ENCODE measurements at regions not wholly inside any gene's neighbourhood (a gene's known extent, or its start where the extent isn't known, plus 50 kb on each side); places are given as distances from the start of the nearest gene placed in this dataset.

GRCh38 chr20:22791877-22792525 is 207.6 kb upstream of the FOXA2 start:
- no peak for DNase-seq (ENCODE audit: low read depth)

- no peak for DNase-seq (ENCODE audit: low read depth)
These were observed 209.8 kb upstream of the FOXA2 start for GRCh38 chr20:22794200-22794599.

- no peak for DNase-seq (ENCODE audit: low read depth)
These were observed 211.1 kb upstream of the FOXA2 start for GRCh38 chr20:22795433-22795832.

GRCh38 chr20:22795871-22796270 is 211.5 kb upstream of the FOXA2 start:
- no peak for DNase-seq (ENCODE audit: low read depth)

- no peak for DNase-seq (ENCODE audit: low read depth)
These were observed 212.2 kb upstream of the FOXA2 start for GRCh38 chr20:22796469-22797077.

- no peak for DNase-seq (ENCODE audit: low read depth)
These were observed 212.7 kb upstream of the FOXA2 start for GRCh38 chr20:22797103-22797502.

- no peak for DNase-seq (ENCODE audit: low read depth)
These were observed 215.3 kb upstream of the FOXA2 start for GRCh38 chr20:22799687-22800086.

GRCh38 chr20:22800129-22800528 is 215.8 kb upstream of the FOXA2 start:
- DNase-seq (ENCODE audit: low read depth), result no peak

GRCh38 chr20:22801528-22801927 is 217.2 kb upstream of the FOXA2 start:
- no peak for DNase-seq (ENCODE audit: low read depth)

GRCh38 chr20:22802296-22802695 is 217.9 kb upstream of the FOXA2 start:
- DNase-seq (ENCODE audit: low read depth), result no peak

GRCh38 chr20:22805219-22805618 is 220.8 kb upstream of the FOXA2 start:
- no peak for DNase-seq (ENCODE audit: low read depth)

GRCh38 chr20:22805996-22806395 is 221.6 kb upstream of the FOXA2 start:
- DNase-seq (ENCODE audit: low read depth), result no peak

- no peak for DNase-seq (ENCODE audit: low read depth)
These were observed 222.7 kb upstream of the FOXA2 start for GRCh38 chr20:22807045-22807444.

GRCh38 chr20:22807646-22808244 is 223.4 kb upstream of the FOXA2 start:
- DNase-seq (ENCODE audit: low read depth), result no peak

GRCh38 chr20:22808628-22809027 is 224.3 kb upstream of the FOXA2 start:
- no peak for DNase-seq (ENCODE audit: low read depth)

GRCh38 chr20:22810030-22810429 is 225.1 kb upstream of the SSTR4 start:
- no peak for DNase-seq (ENCODE audit: low read depth)

GRCh38 chr20:22810626-22811569 is 224.2 kb upstream of the SSTR4 start:
- DNase-seq (ENCODE audit: low read depth), result no peak

GRCh38 chr20:22814471-22815205 is 220.5 kb upstream of the SSTR4 start:
- no peak for DNase-seq (ENCODE audit: low read depth)

GRCh38 chr20:22815206-22815551 is 219.9 kb upstream of the SSTR4 start:
- no peak for DNase-seq (ENCODE audit: low read depth)

- DNase-seq (ENCODE audit: low read depth), result no peak
These were observed 219.4 kb upstream of the SSTR4 start for GRCh38 chr20:22815603-22816315.

GRCh38 chr20:22818636-22819035 is 216.5 kb upstream of the SSTR4 start:
- DNase-seq (ENCODE audit: low read depth), result no peak

Measured in activated T-cell treated with anti-CD3 and anti-CD28 coated beads for 1 hour (primary cell).